Omental fat pad (tissue), 3 donors: ENCODE measurements at regions not wholly inside any gene's neighbourhood (a gene's known extent, or its start where the extent isn't known, plus 50 kb on each side); places are given as distances from the start of the nearest gene placed in this dataset.
"Not testable (repeated sequence)": the region's sequence is repeated elsewhere in the genome, so short reads cannot be mapped to it uniquely, and the experiment has no call there.

ENCODE experiments used
- ATAC-seq: fragments of 150-250 bp; one replicate; pipeline ENCODE4 v1.9.1; 2016; ENCODE audit warnings: mild to moderate bottlenecking, moderate library complexity; ENCODE audit not compliant: low FRiP score
- DNase-seq: peaks from one replicate; pipeline ENCODE4 v3.0.0-alpha.2; 2019; ENCODE audit warnings: low spot score
- TF ChIP-seq, protein P1 (sequence below), 3 donors: fragments of 450-650 bp; IDR thresholded peaks; one replicate each; pipeline ENCODE4 v1.5.1; 2016 to 2017; ENCODE audit warnings: antibody characterized with exemption in 3 of 3, mild to moderate bottlenecking in 3 of 3, moderate library complexity in 2 of 3

DNA sequence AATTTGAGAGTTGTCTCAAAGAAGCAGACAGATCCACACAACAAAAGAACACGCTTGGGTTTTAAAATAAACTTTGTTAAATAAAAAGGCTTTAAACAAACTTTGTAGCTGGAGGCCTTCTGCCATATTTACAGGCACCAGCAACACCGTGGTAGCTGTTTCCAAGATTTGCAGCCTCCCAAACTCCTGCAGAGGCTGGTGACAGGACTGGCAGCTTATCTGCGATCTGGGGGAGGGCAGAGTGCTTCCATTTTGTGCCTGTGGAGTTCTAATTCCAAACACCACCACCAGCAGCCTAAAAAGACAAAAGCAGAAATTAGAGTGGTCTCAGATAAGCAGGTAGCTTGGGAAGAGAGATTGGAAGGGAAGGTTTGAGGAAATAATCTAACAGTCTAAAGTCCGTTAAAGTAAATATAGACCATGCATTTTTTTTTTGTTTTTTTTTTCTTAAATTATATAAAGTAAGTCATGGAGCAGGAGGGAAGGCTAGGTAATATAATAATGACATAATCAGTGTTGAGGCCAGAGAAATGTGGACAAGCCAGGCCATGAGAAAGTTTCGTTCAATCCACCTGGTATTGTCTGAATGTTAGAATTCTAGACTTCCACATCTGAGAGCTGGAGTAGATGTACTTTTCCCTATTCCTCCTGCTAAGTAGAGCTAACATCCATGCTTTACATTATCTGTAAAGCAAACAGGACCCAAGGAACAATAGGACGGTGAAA lies 69.6 kb upstream of the TMEM132D start:
- TF ChIP-seq, protein P1, sequence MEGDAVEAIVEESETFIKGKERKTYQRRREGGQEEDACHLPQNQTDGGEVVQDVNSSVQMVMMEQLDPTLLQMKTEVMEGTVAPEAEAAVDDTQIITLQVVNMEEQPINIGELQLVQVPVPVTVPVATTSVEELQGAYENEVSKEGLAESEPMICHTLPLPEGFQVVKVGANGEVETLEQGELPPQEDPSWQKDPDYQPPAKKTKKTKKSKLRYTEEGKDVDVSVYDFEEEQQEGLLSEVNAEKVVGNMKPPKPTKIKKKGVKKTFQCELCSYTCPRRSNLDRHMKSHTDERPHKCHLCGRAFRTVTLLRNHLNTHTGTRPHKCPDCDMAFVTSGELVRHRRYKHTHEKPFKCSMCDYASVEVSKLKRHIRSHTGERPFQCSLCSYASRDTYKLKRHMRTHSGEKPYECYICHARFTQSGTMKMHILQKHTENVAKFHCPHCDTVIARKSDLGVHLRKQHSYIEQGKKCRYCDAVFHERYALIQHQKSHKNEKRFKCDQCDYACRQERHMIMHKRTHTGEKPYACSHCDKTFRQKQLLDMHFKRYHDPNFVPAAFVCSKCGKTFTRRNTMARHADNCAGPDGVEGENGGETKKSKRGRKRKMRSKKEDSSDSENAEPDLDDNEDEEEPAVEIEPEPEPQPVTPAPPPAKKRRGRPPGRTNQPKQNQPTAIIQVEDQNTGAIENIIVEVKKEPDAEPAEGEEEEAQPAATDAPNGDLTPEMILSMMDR (IDR thresholded peaks at IDR 0.05): no peak
- no peak for ATAC-seq
- DNase-seq: no peak

- ATAC-seq: no peak
- no peak for DNase-seq
- TF ChIP-seq, protein P1 (IDR thresholded peaks at IDR 0.05): no peak
These were observed 80.3 kb upstream of the TMEM132D start for GRCh38 chr12:129984106-129984505.

GRCh38 chr12:129987841-129988240 lies 84.0 kb upstream of the TMEM132D start:
- DNase-seq: no peak
- ATAC-seq: no peak
- TF ChIP-seq, protein P1 (IDR thresholded peaks at IDR 0.05): no peak

DNA sequence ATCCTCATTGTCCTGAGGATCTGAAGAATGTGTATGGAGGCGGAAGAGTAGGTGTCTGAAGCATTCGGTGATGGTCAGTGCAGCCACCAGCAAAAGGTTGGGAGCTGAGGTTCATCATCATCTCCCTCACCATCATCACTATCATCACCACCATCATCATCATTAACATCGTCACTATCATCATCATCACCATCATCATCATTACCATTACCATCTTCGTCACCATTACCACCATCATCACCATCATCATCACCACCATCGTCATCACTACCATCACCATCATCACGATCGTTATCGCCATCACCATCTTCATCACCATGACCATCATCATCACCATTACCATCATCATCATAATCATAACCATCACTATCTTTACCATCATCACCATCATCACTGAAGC lies 90.8 kb upstream of the TMEM132D start:
- TF ChIP-seq, protein P1 (IDR thresholded peaks at IDR 0.05): no peak
- ATAC-seq: no peak
- no peak for DNase-seq

- no peak for ATAC-seq
- TF ChIP-seq, protein P1 (IDR thresholded peaks at IDR 0.05): no peak
These were observed 93.4 kb upstream of the TMEM132D start for GRCh38 chr12:129997239-129997638.

GRCh38 chr12:130004310-130004877 lies 100.6 kb upstream of the TMEM132D start:
- not testable (repeated sequence) for ATAC-seq, DNase-seq

More at GRCh38 chr12:129997239-129997638, 93.4 kb upstream of the TMEM132D start:
- DNase-seq: no peak

DNA sequence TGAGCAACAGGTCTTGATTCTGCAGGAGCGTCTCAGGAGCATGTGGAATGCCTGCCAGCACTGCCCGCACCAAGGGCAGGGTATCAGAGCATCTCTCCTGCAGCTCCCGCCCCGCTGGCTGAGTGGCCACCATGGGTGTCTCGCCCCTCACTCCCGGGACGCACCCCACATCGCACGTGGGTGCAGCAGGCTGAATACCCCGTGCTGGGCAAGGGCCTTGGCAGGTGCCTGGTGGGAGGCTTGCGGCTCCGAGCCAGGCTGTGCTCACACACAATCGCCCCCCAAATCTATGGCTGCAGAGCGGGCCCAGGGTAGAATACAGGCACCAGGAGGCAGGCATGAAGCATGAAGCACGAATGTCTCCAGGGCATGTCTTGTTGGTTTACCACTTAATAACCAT lies 103.9 kb upstream of the TMEM132D start:
- TF ChIP-seq, protein P1 (IDR thresholded peaks at IDR 0.05): no peak
- ATAC-seq (no peak), DNase-seq (no peak)
